Stimulated activated naive B cell treated with anti-CD40 and anti-IgM and Interleukin-4, amounts not matched to agents 10 μg/mL and 1 μg/mL and 100 μg/mL, for 72 hours (primary cell): ENCODE measurements at regions not wholly inside any gene's neighbourhood (a gene's known extent, or its start where the extent isn't known, plus 50 kb on each side); places are given as distances from the start of the nearest gene placed in this dataset.

ENCODE experiments used
- ATAC-seq, 2 donors: fragments of 150-1000 bp; cut with Tn5 transposase; replicated peaks; 2 replicates each; pipeline ENCODE4 v1.10.0; 2021; ENCODE audit warnings: moderate library complexity in 1 of 2
- DNase-seq: peaks from one replicate; pipeline ENCODE4 v3.0.0; 2021
- H3K27ac Mint-ChIP-seq: one replicate; pipeline ENCODE4 v1.8.0; 2022; ENCODE audit warnings: mild to moderate bottlenecking, mixed read lengths
- H3K27me3 Mint-ChIP-seq, 2 donors: one replicate each; pipeline ENCODE4 v1.8.0; 2022; ENCODE audit warnings: mixed read lengths in 2 of 2
- H3K36me3 Mint-ChIP-seq, 2 donors: one replicate each; pipeline ENCODE4 v1.8.0; 2022; ENCODE audit warnings: mixed read lengths in 2 of 2, mild to moderate bottlenecking in 1 of 2
- H3K4me1 Mint-ChIP-seq, 2 donors: one replicate each; pipeline ENCODE4 v1.8.0; 2022; ENCODE audit warnings: mixed read lengths in 2 of 2, mild to moderate bottlenecking in 1 of 2
- H3K4me3 Mint-ChIP-seq, 2 donors: one replicate each; pipeline ENCODE4 v1.8.0; 2022; ENCODE audit warnings: mild to moderate bottlenecking in 2 of 2, mixed read lengths in 2 of 2, moderate library complexity in 1 of 2
- H3K9me3 Mint-ChIP-seq, 2 donors: one replicate each; pipeline ENCODE4 v1.8.0; 2022; ENCODE audit warnings: mixed read lengths in 2 of 2, mild to moderate bottlenecking in 1 of 2

DNA sequence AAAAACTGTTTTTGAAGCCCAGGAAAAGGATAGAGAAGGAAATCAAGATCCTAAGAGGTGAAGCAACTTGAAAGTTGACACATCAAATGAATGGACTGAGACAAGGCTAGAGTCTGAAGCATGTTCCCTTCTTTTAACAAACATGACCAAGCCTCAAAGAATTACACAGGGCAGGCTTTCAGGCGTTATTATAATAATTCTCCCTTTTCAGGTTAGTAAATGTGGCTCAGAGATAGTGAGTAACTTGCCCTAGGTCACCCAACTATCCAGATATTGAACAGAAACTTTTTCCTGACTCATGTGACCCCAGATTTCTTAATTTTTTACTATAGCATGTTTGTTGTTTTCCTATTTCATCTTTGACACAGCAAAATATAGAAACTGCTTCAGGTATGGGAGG, 91.7 kb downstream of the PPP1R2C start:
- ATAC-seq (no peak), DNase-seq (no peak)
- no peak overlapping the region for H3K27ac Mint-ChIP-seq
- H3K36me3 Mint-ChIP-seq = no peaks in the 10 kb centered on the region
- no peaks in the 10 kb centered on the region for H3K27me3 Mint-ChIP-seq
- peaks cover 0 to 1% of the 10 kb centered on the region in 2 donors for H3K9me3 Mint-ChIP-seq
- H3K4me1 Mint-ChIP-seq = peaks cover 0 to 7% of the 10 kb centered on the region in 2 donors
- no peak overlapping the region for H3K4me3 Mint-ChIP-seq

GRCh38 chrX:42684065-42684464, 93.9 kb downstream of the PPP1R2C start:
- Mint-ChIP-seq H3K4me1 (peaks cover 0 to 7% of the 10 kb centered on the region in 2 donors), H3K4me3 (no peak overlapping the region), H3K27me3 (no peaks in the 10 kb centered on the region), H3K27ac (no peak overlapping the region), H3K36me3 (no peaks in the 10 kb centered on the region), H3K9me3 (peaks cover 0 to 1% of the 10 kb centered on the region in 2 donors)
- no peak for ATAC-seq
- no peak for DNase-seq

- no peak for ATAC-seq
- Mint-ChIP-seq H3K9me3 (no peaks in the 10 kb centered on the region), H3K36me3 (no peaks in the 10 kb centered on the region), H3K4me3 (no peak overlapping the region), H3K4me1 (peaks cover 0 to 7% of the 10 kb centered on the region in 2 donors), H3K27ac (no peak overlapping the region), H3K27me3 (no peaks in the 10 kb centered on the region)
- no peak for DNase-seq
Observed at GRCh38 chrX:42680666-42681065, 97.3 kb downstream of the PPP1R2C start.

DNA sequence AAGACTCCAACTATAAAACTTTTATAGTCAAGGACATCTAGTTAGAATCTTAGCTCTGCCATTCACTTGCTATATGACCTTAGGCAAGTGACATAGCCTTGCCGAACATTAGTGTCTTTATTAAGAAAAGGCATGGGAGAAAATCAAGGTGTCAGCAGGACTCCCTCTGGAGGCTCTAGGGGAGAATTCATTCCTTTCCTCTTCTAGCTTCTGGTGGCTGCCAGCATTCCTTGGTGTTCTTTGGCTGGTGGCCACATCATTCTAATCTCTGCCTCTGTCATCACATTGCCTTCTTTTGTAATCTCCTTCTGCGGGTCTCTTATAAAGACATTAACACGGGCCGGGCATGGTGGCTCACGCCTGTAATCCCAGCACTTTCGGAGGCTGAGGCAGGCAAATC, 99.8 kb downstream of the PPP1R2C start:
- ATAC-seq (no peak), DNase-seq (no peak)
- Mint-ChIP-seq H3K27me3 (no peaks in the 10 kb centered on the region), H3K4me3 (no peak overlapping the region), H3K9me3 (no peaks in the 10 kb centered on the region), H3K4me1 (peaks cover 0 to 7% of the 10 kb centered on the region in 2 donors), H3K36me3 (no peaks in the 10 kb centered on the region), H3K27ac (no peak overlapping the region)

DNA sequence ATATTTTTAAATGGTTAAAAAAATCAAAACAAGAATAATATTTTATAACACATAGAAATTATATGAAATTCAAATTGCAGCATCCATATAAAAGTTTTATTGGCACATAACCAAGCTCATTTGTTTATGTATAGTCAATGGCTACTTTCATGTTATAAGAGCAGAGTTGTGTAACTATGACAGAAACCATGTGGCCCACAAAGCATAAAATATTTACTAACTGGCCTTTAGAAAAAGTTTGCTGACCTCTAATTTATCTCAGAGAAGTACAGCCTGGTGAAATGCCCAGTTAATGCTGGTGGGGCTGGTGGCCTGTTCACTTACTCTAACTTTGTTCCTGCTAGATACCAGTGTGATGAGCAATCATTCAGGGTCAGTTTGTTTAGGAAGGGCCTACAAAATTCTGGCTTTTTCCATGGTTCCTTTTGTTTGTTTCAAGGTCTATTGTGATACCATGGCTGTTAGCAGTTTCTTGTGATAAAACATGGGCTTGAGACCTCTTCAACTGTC, 104.6 kb downstream of the PPP1R2C start:
- H3K4me1 Mint-ChIP-seq = no peaks in the 10 kb centered on the region
- H3K9me3 Mint-ChIP-seq = peaks cover 3 to 8% of the 10 kb centered on the region in 2 donors
- peaks cover 2 to 5% of the 10 kb centered on the region in 2 donors for H3K36me3 Mint-ChIP-seq
- no peak overlapping the region for H3K4me3 Mint-ChIP-seq
- DNase-seq (no peak), ATAC-seq (no peak)
- no peaks in the 10 kb centered on the region for H3K27me3 Mint-ChIP-seq
- no peak overlapping the region for H3K27ac Mint-ChIP-seq

- Mint-ChIP-seq H3K9me3 (peaks cover 0 to 2% of the 10 kb centered on the region in 2 donors), H3K4me3 (no peak overlapping the region), H3K36me3 (peaks cover 0 to 3% of the 10 kb centered on the region in 2 donors), H3K27ac (no peak overlapping the region), H3K27me3 (peaks cover 0 to 6% of the 10 kb centered on the region in 2 donors), H3K4me1 (no peaks in the 10 kb centered on the region)
- no peak for ATAC-seq
- no peak for DNase-seq
Observed at GRCh38 chrX:42664680-42665079, 113.3 kb downstream of the PPP1R2C start.

DNA sequence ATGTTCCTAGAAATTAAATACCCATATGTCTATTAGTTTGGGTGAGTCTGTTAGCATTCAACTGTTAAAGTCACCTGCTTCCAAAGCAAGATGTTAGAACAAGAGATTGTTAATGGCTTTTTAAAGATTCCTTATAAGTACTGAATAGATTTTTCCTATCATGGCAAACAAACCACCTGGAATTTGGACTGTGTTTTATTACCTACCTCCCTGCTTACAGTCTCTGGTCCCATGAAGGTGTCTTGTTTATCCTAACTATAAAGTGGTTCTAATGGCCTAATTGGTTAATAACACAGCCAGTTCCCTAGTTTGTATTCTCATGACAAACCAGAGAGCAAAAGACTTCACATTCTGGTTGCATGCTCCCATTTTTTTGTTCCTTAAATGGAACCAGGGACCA, 149.5 kb downstream of the PPP1R2C start:
- no peak for DNase-seq
- no peak overlapping the region for H3K27ac Mint-ChIP-seq
- H3K4me3 Mint-ChIP-seq = no peak overlapping the region
- H3K4me1 Mint-ChIP-seq = no peaks in the 10 kb centered on the region
- H3K36me3 Mint-ChIP-seq = no peaks in the 10 kb centered on the region
- H3K27me3 Mint-ChIP-seq = no peaks in the 10 kb centered on the region
- ATAC-seq = no peak
- peaks cover 2 to 4% of the 10 kb centered on the region in 2 donors for H3K9me3 Mint-ChIP-seq

- Mint-ChIP-seq H3K4me3 (no peak overlapping the region), H3K27ac (no peak overlapping the region), H3K9me3 (peaks cover 2 to 4% of the 10 kb centered on the region in 2 donors), H3K36me3 (no peaks in the 10 kb centered on the region), H3K27me3 (no peaks in the 10 kb centered on the region), H3K4me1 (no peaks in the 10 kb centered on the region)
- ATAC-seq = no peak
- no peak for DNase-seq
Observed at GRCh38 chrX:42627891-42628290, 150.1 kb downstream of the PPP1R2C start.

- Mint-ChIP-seq H3K36me3 (no peaks in the 10 kb centered on the region), H3K4me1 (no peaks in the 10 kb centered on the region), H3K27me3 (no peaks in the 10 kb centered on the region), H3K4me3 (no peak overlapping the region), H3K9me3 (peaks cover under 1 to 1% of the 10 kb centered on the region in 2 donors), H3K27ac (no peak overlapping the region)
- ATAC-seq (no peak), DNase-seq (no peak)
Observed at GRCh38 chrX:42624524-42624923, 153.4 kb downstream of the PPP1R2C start.

DNA sequence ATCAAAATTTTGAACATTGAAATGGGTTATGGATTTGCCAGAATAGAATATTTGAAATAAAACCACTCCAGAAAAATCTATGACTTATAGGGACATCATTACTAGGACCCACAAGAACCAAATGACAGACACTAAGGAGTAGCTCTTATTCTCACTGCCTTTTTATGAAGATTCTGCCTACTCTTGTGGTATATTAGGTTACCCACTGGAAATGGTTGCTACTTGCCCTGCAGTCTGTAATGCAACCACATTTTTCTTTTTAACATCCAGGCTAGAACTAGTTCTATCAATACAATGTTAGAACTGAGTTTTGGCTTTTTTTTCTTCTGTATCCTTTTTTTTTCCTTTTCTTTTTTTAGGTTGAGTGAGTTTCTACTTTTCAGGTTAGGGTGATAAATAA, 158.9 kb downstream of the PPP1R2C start:
- DNase-seq (no peak), ATAC-seq (no peak)
- H3K36me3 Mint-ChIP-seq = no peaks in the 10 kb centered on the region
- no peaks in the 10 kb centered on the region for H3K9me3 Mint-ChIP-seq
- H3K27ac Mint-ChIP-seq = no peak overlapping the region
- peaks cover 10 to 25% of the 10 kb centered on the region in 2 donors for H3K4me1 Mint-ChIP-seq
- H3K27me3 Mint-ChIP-seq = no peaks in the 10 kb centered on the region
- H3K4me3 Mint-ChIP-seq = no peak overlapping the region

DNA sequence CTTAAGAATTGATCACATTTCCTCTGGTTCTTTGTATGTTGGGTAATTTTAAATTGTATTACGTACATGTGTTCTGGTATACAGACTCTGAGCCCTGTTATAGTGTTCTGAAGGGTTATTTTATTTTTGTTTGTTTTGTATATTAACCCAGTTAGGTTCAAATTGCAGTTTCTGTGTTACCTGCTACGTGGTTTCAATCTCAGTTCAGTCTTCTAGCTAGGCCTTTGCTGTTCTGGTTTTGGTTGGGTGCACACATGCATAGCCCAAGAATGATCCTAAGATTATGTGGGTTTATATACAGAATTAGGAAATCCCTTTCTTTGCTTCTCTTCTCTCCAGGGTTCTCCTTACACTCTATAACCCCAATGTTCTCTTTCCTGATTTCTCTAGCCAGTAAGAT, 161.0 kb downstream of the PPP1R2C start:
- no peaks in the 10 kb centered on the region for H3K36me3 Mint-ChIP-seq
- no peak for ATAC-seq
- no peaks in the 10 kb centered on the region for H3K27me3 Mint-ChIP-seq
- DNase-seq = no peak
- no peaks in the 10 kb centered on the region for H3K9me3 Mint-ChIP-seq
- H3K4me1 Mint-ChIP-seq = peaks cover 10 to 25% of the 10 kb centered on the region in 2 donors
- H3K27ac Mint-ChIP-seq = no peak overlapping the region
- no peak overlapping the region for H3K4me3 Mint-ChIP-seq

- H3K27ac Mint-ChIP-seq = no peak overlapping the region
Observed at GRCh38 chrX:42615161-42615563, 162.8 kb downstream of the PPP1R2C start.

DNA sequence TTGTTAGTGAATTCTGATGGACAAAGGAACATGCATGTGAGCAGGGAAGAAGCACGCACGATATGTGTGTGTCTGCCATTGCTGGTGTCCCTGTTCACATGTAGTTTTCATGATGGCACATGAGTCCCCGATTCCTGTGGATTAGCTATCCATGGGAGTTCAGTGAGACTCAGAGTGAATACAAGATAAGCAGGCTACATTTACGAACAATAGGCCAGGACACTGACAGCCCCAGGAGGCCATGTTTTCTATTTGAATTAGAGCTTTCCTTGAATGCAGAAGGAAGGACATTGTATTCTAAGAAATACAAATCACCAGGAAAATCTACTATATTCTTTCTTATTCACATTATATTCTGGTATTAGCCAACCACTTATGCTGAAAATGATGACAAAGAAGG, 171.4 kb downstream of the PPP1R2C start:
- Mint-ChIP-seq H3K36me3 (no peaks in the 10 kb centered on the region), H3K4me3 (no peak overlapping the region), H3K4me1 (peaks cover 0 to 4% of the 10 kb centered on the region in 2 donors), H3K27ac (no peak overlapping the region), H3K27me3 (no peaks in the 10 kb centered on the region), H3K9me3 (no peaks in the 10 kb centered on the region)
- ATAC-seq = no peak
- no peak for DNase-seq

More at GRCh38 chrX:42615161-42615563, 162.8 kb downstream of the PPP1R2C start:
- no peak for ATAC-seq
- Mint-ChIP-seq H3K4me1 (peaks cover 10 to 29% of the 10 kb centered on the region in 2 donors), H3K4me3 (no peak overlapping the region), H3K36me3 (no peaks in the 10 kb centered on the region), H3K27me3 (no peaks in the 10 kb centered on the region), H3K9me3 (no peaks in the 10 kb centered on the region)
- DNase-seq = no peak

DNA sequence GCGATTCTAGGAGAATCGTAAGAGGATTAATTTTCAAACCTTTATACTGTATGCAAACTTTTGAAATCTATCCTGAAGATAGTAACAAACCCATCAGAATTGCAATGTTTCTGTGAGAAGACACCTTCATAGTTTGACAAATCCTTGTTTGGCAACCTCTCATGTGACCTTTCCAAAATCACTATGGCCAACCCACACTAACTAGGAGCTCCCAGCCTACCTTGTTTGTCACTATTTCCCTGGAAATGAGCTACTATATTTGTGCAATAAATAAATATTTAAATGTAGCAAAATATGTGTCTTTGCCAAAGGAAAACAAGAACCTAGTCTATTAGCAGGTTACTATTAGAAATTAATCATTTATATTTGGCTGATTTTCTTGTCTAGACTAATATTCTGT, 173.7 kb downstream of the PPP1R2C start:
- no peaks in the 10 kb centered on the region for H3K4me1 Mint-ChIP-seq
- H3K36me3 Mint-ChIP-seq = no peaks in the 10 kb centered on the region
- H3K9me3 Mint-ChIP-seq = no peaks in the 10 kb centered on the region
- DNase-seq (no peak), ATAC-seq (no peak)
- H3K27me3 Mint-ChIP-seq = no peaks in the 10 kb centered on the region
- no peak overlapping the region for H3K4me3 Mint-ChIP-seq
- H3K27ac Mint-ChIP-seq = no peak overlapping the region

DNA sequence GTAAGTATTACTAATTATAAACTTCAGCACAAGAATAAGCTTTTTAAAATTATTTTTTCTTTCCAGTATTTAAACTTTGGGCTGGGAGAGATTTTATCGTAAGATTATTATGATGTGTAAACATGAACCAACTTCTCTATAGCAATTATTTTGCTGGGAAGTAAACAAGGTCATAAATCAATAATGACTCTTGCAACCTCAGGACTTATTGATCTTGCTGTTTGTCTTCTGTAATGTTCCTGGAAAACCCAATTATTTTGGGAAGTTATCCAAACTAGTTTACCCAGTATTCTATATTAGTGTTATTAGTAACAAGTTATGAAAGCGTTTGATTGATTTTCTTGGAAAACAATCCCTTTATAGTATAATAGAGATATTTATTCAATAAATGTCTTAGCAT, 174.9 kb downstream of the PPP1R2C start:
- Mint-ChIP-seq H3K36me3 (no peaks in the 10 kb centered on the region), H3K4me3 (no peak overlapping the region), H3K27me3 (no peaks in the 10 kb centered on the region), H3K27ac (no peak overlapping the region), H3K4me1 (no peaks in the 10 kb centered on the region), H3K9me3 (no peaks in the 10 kb centered on the region)
- no peak for DNase-seq
- no peak for ATAC-seq

DNA sequence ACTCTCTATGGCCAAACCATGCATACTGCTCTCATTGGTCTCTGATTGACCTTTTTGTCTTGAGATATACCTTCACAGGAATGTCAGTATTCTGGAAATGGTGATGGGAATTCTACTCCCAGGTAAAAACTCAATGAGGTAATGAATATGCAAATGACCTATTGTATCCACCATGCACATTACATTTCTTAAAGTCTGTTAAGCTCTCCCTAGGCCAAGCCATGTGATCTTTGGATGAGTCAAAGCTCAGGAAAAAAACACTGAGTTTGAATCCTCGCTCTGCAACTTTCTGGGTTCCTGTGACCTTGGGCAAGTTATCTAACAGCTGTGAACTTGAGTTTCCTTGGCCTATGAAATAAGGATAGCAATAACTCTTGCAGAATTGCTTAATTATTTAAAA, 175.4 kb downstream of the PPP1R2C start:
- Mint-ChIP-seq H3K27me3 (no peaks in the 10 kb centered on the region), H3K9me3 (no peaks in the 10 kb centered on the region), H3K27ac (no peak overlapping the region), H3K4me1 (no peaks in the 10 kb centered on the region), H3K4me3 (no peak overlapping the region), H3K36me3 (no peaks in the 10 kb centered on the region)
- ATAC-seq (no peak), DNase-seq (no peak)
